ENCODE measurements at regions not wholly inside any gene's neighbourhood (a gene's known extent, or its start where the extent isn't known, plus 50 kb on each side); places are given as distances from the start of the nearest gene placed in this dataset.

DNA sequence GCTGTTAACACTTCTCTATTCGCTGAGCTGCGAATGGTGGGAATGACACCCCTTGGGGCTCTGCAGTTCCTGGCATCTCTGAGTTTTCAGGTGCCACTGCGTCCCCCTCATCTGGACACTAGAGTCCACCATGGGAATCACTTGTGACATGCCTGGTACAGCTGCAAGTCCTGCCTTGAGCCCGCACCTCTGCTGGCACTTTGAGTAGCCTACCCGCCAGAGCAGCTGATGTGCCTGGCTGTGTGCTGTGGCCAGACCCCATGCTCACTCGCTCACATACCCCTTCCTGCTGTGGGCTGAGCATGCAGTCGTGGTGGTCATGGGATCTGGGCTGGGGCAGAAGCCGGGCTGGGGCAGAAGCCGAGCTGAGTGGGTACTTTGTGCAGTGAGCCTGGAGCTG is 117.6 kb downstream of the RND3 start:
- no peak overlapping the region for H2AFZ ChIP-seq (ENCODE audit: low read depth)
- no peak for TF ChIP-seq MEF2A (IDR thresholded peaks at IDR 0.05; ENCODE audit: borderline replicate concordance, low read depth)
- TF ChIP-seq, protein P1, sequence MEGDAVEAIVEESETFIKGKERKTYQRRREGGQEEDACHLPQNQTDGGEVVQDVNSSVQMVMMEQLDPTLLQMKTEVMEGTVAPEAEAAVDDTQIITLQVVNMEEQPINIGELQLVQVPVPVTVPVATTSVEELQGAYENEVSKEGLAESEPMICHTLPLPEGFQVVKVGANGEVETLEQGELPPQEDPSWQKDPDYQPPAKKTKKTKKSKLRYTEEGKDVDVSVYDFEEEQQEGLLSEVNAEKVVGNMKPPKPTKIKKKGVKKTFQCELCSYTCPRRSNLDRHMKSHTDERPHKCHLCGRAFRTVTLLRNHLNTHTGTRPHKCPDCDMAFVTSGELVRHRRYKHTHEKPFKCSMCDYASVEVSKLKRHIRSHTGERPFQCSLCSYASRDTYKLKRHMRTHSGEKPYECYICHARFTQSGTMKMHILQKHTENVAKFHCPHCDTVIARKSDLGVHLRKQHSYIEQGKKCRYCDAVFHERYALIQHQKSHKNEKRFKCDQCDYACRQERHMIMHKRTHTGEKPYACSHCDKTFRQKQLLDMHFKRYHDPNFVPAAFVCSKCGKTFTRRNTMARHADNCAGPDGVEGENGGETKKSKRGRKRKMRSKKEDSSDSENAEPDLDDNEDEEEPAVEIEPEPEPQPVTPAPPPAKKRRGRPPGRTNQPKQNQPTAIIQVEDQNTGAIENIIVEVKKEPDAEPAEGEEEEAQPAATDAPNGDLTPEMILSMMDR (IDR thresholded peaks at IDR 0.05), result no peak
- TF ChIP-seq FOXM1 (IDR thresholded peaks at IDR 0.05; ENCODE audit: low read depth), result no peak
- TF ChIP-seq, protein P2, sequence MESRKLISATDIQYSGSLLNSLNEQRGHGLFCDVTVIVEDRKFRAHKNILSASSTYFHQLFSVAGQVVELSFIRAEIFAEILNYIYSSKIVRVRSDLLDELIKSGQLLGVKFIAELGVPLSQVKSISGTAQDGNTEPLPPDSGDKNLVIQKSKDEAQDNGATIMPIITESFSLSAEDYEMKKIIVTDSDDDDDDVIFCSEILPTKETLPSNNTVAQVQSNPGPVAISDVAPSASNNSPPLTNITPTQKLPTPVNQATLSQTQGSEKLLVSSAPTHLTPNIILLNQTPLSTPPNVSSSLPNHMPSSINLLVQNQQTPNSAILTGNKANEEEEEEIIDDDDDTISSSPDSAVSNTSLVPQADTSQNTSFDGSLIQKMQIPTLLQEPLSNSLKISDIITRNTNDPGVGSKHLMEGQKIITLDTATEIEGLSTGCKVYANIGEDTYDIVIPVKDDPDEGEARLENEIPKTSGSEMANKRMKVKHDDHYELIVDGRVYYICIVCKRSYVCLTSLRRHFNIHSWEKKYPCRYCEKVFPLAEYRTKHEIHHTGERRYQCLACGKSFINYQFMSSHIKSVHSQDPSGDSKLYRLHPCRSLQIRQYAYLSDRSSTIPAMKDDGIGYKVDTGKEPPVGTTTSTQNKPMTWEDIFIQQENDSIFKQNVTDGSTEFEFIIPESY (IDR thresholded peaks at IDR 0.05; ENCODE audit: borderline replicate concordance, low read depth), result no peak
- TF ChIP-seq TEAD4 (IDR thresholded peaks at IDR 0.05; ENCODE audit: borderline replicate concordance, insufficient read depth), result no peak
- TF ChIP-seq TAF1 (IDR thresholded peaks at IDR 0.05; ENCODE audit: borderline replicate concordance, low read depth, low read length), result no peak
- TF ChIP-seq, protein P3, sequence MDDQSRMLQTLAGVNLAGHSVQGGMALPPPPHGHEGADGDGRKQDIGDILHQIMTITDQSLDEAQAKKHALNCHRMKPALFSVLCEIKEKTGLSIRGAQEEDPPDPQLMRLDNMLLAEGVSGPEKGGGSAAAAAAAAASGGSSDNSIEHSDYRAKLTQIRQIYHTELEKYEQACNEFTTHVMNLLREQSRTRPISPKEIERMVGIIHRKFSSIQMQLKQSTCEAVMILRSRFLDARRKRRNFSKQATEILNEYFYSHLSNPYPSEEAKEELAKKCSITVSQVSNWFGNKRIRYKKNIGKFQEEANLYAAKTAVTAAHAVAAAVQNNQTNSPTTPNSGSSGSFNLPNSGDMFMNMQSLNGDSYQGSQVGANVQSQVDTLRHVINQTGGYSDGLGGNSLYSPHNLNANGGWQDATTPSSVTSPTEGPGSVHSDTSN (IDR thresholded peaks at IDR 0.05), result no peak
- no peak for TF ChIP-seq RCOR1 (IDR thresholded peaks at IDR 0.05; ENCODE audit: low read length)
- TF ChIP-seq NFIC (IDR thresholded peaks at IDR 0.05; ENCODE audit: borderline replicate concordance), result no peak
- TF ChIP-seq, protein P4, sequence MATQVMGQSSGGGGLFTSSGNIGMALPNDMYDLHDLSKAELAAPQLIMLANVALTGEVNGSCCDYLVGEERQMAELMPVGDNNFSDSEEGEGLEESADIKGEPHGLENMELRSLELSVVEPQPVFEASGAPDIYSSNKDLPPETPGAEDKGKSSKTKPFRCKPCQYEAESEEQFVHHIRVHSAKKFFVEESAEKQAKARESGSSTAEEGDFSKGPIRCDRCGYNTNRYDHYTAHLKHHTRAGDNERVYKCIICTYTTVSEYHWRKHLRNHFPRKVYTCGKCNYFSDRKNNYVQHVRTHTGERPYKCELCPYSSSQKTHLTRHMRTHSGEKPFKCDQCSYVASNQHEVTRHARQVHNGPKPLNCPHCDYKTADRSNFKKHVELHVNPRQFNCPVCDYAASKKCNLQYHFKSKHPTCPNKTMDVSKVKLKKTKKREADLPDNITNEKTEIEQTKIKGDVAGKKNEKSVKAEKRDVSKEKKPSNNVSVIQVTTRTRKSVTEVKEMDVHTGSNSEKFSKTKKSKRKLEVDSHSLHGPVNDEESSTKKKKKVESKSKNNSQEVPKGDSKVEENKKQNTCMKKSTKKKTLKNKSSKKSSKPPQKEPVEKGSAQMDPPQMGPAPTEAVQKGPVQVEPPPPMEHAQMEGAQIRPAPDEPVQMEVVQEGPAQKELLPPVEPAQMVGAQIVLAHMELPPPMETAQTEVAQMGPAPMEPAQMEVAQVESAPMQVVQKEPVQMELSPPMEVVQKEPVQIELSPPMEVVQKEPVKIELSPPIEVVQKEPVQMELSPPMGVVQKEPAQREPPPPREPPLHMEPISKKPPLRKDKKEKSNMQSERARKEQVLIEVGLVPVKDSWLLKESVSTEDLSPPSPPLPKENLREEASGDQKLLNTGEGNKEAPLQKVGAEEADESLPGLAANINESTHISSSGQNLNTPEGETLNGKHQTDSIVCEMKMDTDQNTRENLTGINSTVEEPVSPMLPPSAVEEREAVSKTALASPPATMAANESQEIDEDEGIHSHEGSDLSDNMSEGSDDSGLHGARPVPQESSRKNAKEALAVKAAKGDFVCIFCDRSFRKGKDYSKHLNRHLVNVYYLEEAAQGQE (IDR thresholded peaks at IDR 0.05; ENCODE audit: low read depth, low read length), result no peak
- no peak for TF ChIP-seq EP300 (IDR thresholded peaks at IDR 0.05; ENCODE audit: borderline replicate concordance in 1 of 2, low read depth in 1 of 2, low read length in 1 of 2)
- no peak for TF ChIP-seq FOXJ3 (CRISPR knock-in tag; IDR thresholded peaks at IDR 0.05)
- no peak overlapping the region for H3K4me2 ChIP-seq
- H3K27ac ChIP-seq (ENCODE audit: low read depth in 2 of 2, low read length in 1 of 2), result no peak overlapping the region
- H3K4me3 ChIP-seq (ENCODE audit: low read depth in 2 of 2, low read length in 1 of 2), result no peak overlapping the region
- ChIA-PET POLR2A (no interaction called here), CTCF (interaction anchor here (1.5 kb wide), 1 partner anchor 9 kb away, joined by 4 read pairs; no protein-coding TSS in a partner anchor)
- 85% methylated on average over 7 of the region's 9 CpGs for WGBS (ENCODE audit: low lambda C conversion rate)
- no peaks in the 10 kb centered on the region for H3K4me1 ChIP-seq (ENCODE audit: control insufficient read depth in 1 of 2, insufficient read depth in 2 of 2, low read depth in 1 of 2, low read length in 1 of 2)
- H3K9ac ChIP-seq, result no peak overlapping the region
- no peaks in the 10 kb centered on the region for H3K27me3 ChIP-seq (ENCODE audit: insufficient read depth)
- no peaks in the 10 kb centered on the region for H4K20me1 ChIP-seq (ENCODE audit: insufficient read depth)
- DNase-seq, result no peak
- no peaks in the 10 kb centered on the region for H3K9me2 ChIP-seq
- no peaks in the 10 kb centered on the region for H3K36me3 ChIP-seq (replicated peaks in 1 of 2; ENCODE audit: control insufficient read depth in 1 of 2, insufficient read depth in 2 of 2, low read length in 1 of 2)
- H3K79me2 ChIP-seq (ENCODE audit: insufficient read depth), result no peaks in the 10 kb centered on the region
- H3K9me3 ChIP-seq, result no peaks in the 10 kb centered on the region
- H3F3A ChIP-seq (replicated peaks; ENCODE audit: insufficient read depth), result no peaks in the 10 kb centered on the region
